ENCODE measurements at regions not wholly inside any gene's neighbourhood (a gene's known extent, or its start where the extent isn't known, plus 50 kb on each side); places are given as distances from the start of the nearest gene placed in this dataset.
A peak's percentile ranks its signal among the peaks of the same experiment; 100 is the strongest.

GRCh38 chr12:130031571-130032189 lies 127.9 kb upstream of the TMEM132D start:
- TF ChIP-seq, protein P1, sequence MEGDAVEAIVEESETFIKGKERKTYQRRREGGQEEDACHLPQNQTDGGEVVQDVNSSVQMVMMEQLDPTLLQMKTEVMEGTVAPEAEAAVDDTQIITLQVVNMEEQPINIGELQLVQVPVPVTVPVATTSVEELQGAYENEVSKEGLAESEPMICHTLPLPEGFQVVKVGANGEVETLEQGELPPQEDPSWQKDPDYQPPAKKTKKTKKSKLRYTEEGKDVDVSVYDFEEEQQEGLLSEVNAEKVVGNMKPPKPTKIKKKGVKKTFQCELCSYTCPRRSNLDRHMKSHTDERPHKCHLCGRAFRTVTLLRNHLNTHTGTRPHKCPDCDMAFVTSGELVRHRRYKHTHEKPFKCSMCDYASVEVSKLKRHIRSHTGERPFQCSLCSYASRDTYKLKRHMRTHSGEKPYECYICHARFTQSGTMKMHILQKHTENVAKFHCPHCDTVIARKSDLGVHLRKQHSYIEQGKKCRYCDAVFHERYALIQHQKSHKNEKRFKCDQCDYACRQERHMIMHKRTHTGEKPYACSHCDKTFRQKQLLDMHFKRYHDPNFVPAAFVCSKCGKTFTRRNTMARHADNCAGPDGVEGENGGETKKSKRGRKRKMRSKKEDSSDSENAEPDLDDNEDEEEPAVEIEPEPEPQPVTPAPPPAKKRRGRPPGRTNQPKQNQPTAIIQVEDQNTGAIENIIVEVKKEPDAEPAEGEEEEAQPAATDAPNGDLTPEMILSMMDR (IDR thresholded peaks at IDR 0.05; ENCODE audit: low read depth, low read length), result peak; percentile 100
- TF ChIP-seq POLR2A (IDR thresholded peaks at IDR 0.05; ENCODE audit: extremely low read depth, insufficient read length), result no peak
